Ovary (tissue), 3 donors: ENCODE measurements at regions not wholly inside any gene's neighbourhood (a gene's known extent, or its start where the extent isn't known, plus 50 kb on each side); places are given as distances from the start of the nearest gene placed in this dataset.

Source experiments
- CTCF ChIP-seq, 3 donors: fragments of 450-650 bp in 2 of 3; fragments of 200-600 bp in 1 of 3; IDR thresholded peaks; one replicate each; pipeline versions ENCODE4 v1.5.1 to v1.8.0; 2016 to 2022; ENCODE audit warnings: antibody characterized with exemption in 3 of 3, mild to moderate bottlenecking in 1 of 3
- EP300 ChIP-seq: sonication (generic); formaldehyde crosslinking; IDR thresholded peaks from one replicate; pipeline ENCODE4 v1.6.1; 2017; ENCODE audit warnings: antibody characterized with exemption
- donor health status: DM: no; HTN: no; CAD: no.

GRCh38 chr3:135416182-135416581 is 549.3 kb upstream of the PPP2R3A start:
- TF ChIP-seq EP300 = no peak
- TF ChIP-seq CTCF (IDR thresholded peaks at IDR 0.05) = no peak
